DOHH2 (cell line): ENCODE measurements at regions not wholly inside any gene's neighbourhood (a gene's known extent, or its start where the extent isn't known, plus 50 kb on each side); places are given as distances from the start of the nearest gene placed in this dataset.
"Not testable (repeated sequence)": the region's sequence is repeated elsewhere in the genome, so short reads cannot be mapped to it uniquely, and the experiment has no call there.

ENCODE experiments used
- H3F3A ChIP-seq: fragments of 200-600 bp; sonication (generic), shearing (Covaris generic); 2 replicates; pipeline ENCODE4 v1.6.0; 2016; ENCODE audit warnings: antibody characterized with exemption, mild to moderate bottlenecking; ENCODE audit not compliant: control insufficient read depth, insufficient read depth
- H3K27ac ChIP-seq: fragments of 200-600 bp; sonication (generic); 2 replicates; pipeline ENCODE4 v1.5.1; 2014; ENCODE audit warnings: low read depth, mild to moderate bottlenecking, low read length, moderate library complexity
- H3K27me3 ChIP-seq: fragments of 200-600 bp; sonication (generic); 2 replicates; pipeline ENCODE4 v1.6.1; 2014; ENCODE audit warnings: mild to moderate bottlenecking, low read length, mixed read lengths; ENCODE audit not compliant: control insufficient read depth
- H3K36me3 ChIP-seq: fragments of 200-600 bp; sonication (generic); 2 replicates; pipeline ENCODE4 v1.6.1; 2014; ENCODE audit warnings: mild to moderate bottlenecking, low read length, moderate library complexity, mixed read lengths; ENCODE audit not compliant: control insufficient read depth
- H3K4me1 ChIP-seq: fragments of 200-600 bp; sonication (generic); 2 replicates; pipeline ENCODE4 v1.6.1; 2014; ENCODE audit warnings: mild to moderate bottlenecking, low read length, mixed read lengths; ENCODE audit not compliant: control insufficient read depth
- H3K4me2 ChIP-seq: fragments of 200-600 bp; sonication (generic); 2 replicates; pipeline ENCODE4 v1.6.0; 2014; ENCODE audit warnings: mild to moderate bottlenecking, low read length, moderate library complexity
- H3K4me3 ChIP-seq: fragments of 200-600 bp; sonication (generic); 2 replicates; pipeline ENCODE4 v1.5.1; 2014; ENCODE audit warnings: mild to moderate bottlenecking, low read length, mixed read lengths
- H3K79me2 ChIP-seq: fragments of 200-600 bp; sonication (generic); 2 replicates; pipeline ENCODE4 v1.6.1; 2014; ENCODE audit warnings: mild to moderate bottlenecking, low read length, mixed read lengths; ENCODE audit not compliant: control insufficient read depth
- H3K9me2 ChIP-seq: fragments of 200-600 bp; sonication (generic); replicated peaks from 2 replicates; pipeline ENCODE4 v1.6.1; 2014; ENCODE audit warnings: mild to moderate bottlenecking, low read length, mixed read lengths; ENCODE audit not compliant: control insufficient read depth
- H3K9me3 ChIP-seq: fragments of 200-600 bp; sonication (generic); 2 replicates; pipeline ENCODE4 v1.6.1; 2014; ENCODE audit warnings: antibody characterized with exemption, low read length, mixed read lengths; ENCODE audit not compliant: control insufficient read depth, insufficient read depth
- H4K20me1 ChIP-seq: fragments of 200-600 bp; sonication (generic); 2 replicates; pipeline ENCODE4 v1.6.0; 2014; ENCODE audit warnings: low read depth, mild to moderate bottlenecking, antibody characterized with exemption, low read length, moderate library complexity; ENCODE audit not compliant: control insufficient read depth, insufficient read depth
- CTCF ChIP-seq: fragments of 200-600 bp; sonication (generic); IDR thresholded peaks from one replicate; pipeline ENCODE4 v1.5.1; 2014; ENCODE audit warnings: antibody characterized with exemption, mild to moderate bottlenecking, low read depth, low read length; ENCODE audit not compliant: poor library complexity, severe bottlenecking
- EZH2phosphoT487 ChIP-seq: fragments of 200-600 bp; sonication (generic); IDR thresholded peaks from 2 replicates; pipeline ENCODE4 v1.6.1; 2017; ENCODE audit warnings: borderline replicate concordance, mild to moderate bottlenecking, antibody characterized with exemption, low read length, moderate library complexity, mixed read lengths

- Histone ChIP-seq H3K4me3 (no peak overlapping the region), H3K9me3 (no peaks in the 10 kb centered on the region), H3F3A (no peaks in the 10 kb centered on the region), H4K20me1 (no peaks in the 10 kb centered on the region), H3K27me3 (no peaks in the 10 kb centered on the region), H3K36me3 (no peaks in the 10 kb centered on the region), H3K27ac (no peak overlapping the region), H3K4me1 (peaks cover 3% of the 10 kb centered on the region; the same call in 1 of the 2 replicates), H3K4me2 (no peak overlapping the region; the same call in 1 of the 2 replicates), H3K79me2 (no peaks in the 10 kb centered on the region), H3K9me2 (no peaks in the 10 kb centered on the region)
- TF ChIP-seq EZH2phosphoT487 (no peak), CTCF (no peak)
These were observed 196.9 kb downstream of the ALG10 start for GRCh38 chr12:34219046-34219770.

- not testable (repeated sequence) for H3F3A ChIP-seq, H3K4me2 ChIP-seq, H3K9me3 ChIP-seq, H3K27me3 ChIP-seq, H3K9me2 ChIP-seq, H3K4me3 ChIP-seq, H4K20me1 ChIP-seq, H3K27ac ChIP-seq, H3K36me3 ChIP-seq, H3K4me1 ChIP-seq, H3K79me2 ChIP-seq
These were observed 197.8 kb downstream of the ALG10 start for GRCh38 chr12:34220079-34220478.

GRCh38 chr12:34223640-34224039 lies 201.3 kb downstream of the ALG10 start:
- H3K9me3 ChIP-seq = no peaks in the 10 kb centered on the region
- H3K9me2 ChIP-seq = no peaks in the 10 kb centered on the region
- H3K27ac ChIP-seq = no peak overlapping the region
- H4K20me1 ChIP-seq = no peaks in the 10 kb centered on the region
- TF ChIP-seq CTCF (no peak), EZH2phosphoT487 (no peak)
- no peaks in the 10 kb centered on the region for H3K79me2 ChIP-seq
- peaks cover under 1% of the 10 kb centered on the region; the same call in 1 of the 2 replicates for H3K4me1 ChIP-seq
- no peak overlapping the region for H3K4me3 ChIP-seq
- no peaks in the 10 kb centered on the region for H3F3A ChIP-seq
- no peaks in the 10 kb centered on the region for H3K27me3 ChIP-seq
- no peak overlapping the region for H3K4me2 ChIP-seq
- H3K36me3 ChIP-seq = no peaks in the 10 kb centered on the region

GRCh38 chr12:34226044-34226443 lies 203.7 kb downstream of the ALG10 start:
- H3K9me3 ChIP-seq, H3K4me3 ChIP-seq, H3K4me1 ChIP-seq: not testable (repeated sequence)

GRCh38 chr12:34228046-34228445 lies 205.8 kb downstream of the ALG10 start:
- H3K9me2 ChIP-seq, H3K79me2 ChIP-seq, H3K4me2 ChIP-seq, H3K4me1 ChIP-seq, H3F3A ChIP-seq, H3K27ac ChIP-seq, H4K20me1 ChIP-seq, H3K36me3 ChIP-seq, H3K27me3 ChIP-seq, H3K9me3 ChIP-seq, H3K4me3 ChIP-seq: not testable (repeated sequence)

More at GRCh38 chr12:34226044-34226443, 203.7 kb downstream of the ALG10 start:
- H3K27ac ChIP-seq, H3K9me2 ChIP-seq, H3K4me2 ChIP-seq, H3K36me3 ChIP-seq, H3K27me3 ChIP-seq, H4K20me1 ChIP-seq, H3F3A ChIP-seq, H3K79me2 ChIP-seq: not testable (repeated sequence)

GRCh38 chr12:34229033-34229432 lies 206.7 kb downstream of the ALG10 start:
- H3K79me2 ChIP-seq, H3K4me2 ChIP-seq, H3K9me3 ChIP-seq, H3K4me3 ChIP-seq, H3K4me1 ChIP-seq, H3K9me2 ChIP-seq, H3F3A ChIP-seq, H3K27me3 ChIP-seq, H3K36me3 ChIP-seq, H4K20me1 ChIP-seq, H3K27ac ChIP-seq: not testable (repeated sequence)
